K562 (cell line): ENCODE measurements at regions not wholly inside any gene's neighbourhood (a gene's known extent, or its start where the extent isn't known, plus 50 kb on each side); places are given as distances from the start of the nearest gene placed in this dataset.

Experiments
- ATAC-seq: fragments of 200-7000 bp; cut with Tn5 transposase; 3 replicates; pipeline ENCODE4 v1.9.1; 2020; ENCODE audit warnings: moderate library complexity
- BruUV-seq: library from RNA; stranded (reverse); fragments of 400-500 nt; replicated peaks from 2 replicates; lab custom pipeline; 2021; lab: Mats Ljungman, UMichigan
- CTCF ChIA-PET: fragments of 300-600 bp; formaldehyde crosslinking; extraction: SDS; loops from one replicate; lab custom pipeline; 2021; ENCODE audit warnings: low intra/inter-chr PET ratio; lab: Yijun Ruan, JAX
- POLR2A ChIA-PET: fragments of 300-600, 350-650 bp; sonication (Branson Sonifier 250); formaldehyde crosslinking; extraction: SDS; loops from one replicate; lab custom pipeline; 2021; ENCODE audit warnings: antibody characterized with exemption, inconsistent platforms; lab: Yijun Ruan, JAX
- DNase-seq, 4 experiments: peaks; one replicate each; pipeline versions ENCODE4 v3.0.0 to v3.0.0-alpha.2; 2011 to 2018; ENCODE audit warnings: low spot score in 3 of 4, mixed read lengths in 3 of 4; ENCODE audit errors: extremely low read depth in 1 of 4
- FAIRE-seq: peaks from 2 replicates; lab custom pipeline; 2011; peaks lifted over from hg19 to GRCh38; lab: Jason Lieb, UNC
- H2AFZ ChIP-seq: 2 replicates; pipeline ENCODE4 v1.6.0; 2011; ENCODE audit warnings: low read depth, low read length, control low read depth, inconsistent platforms
- H3K27ac ChIP-seq: fragments of 200-600 bp; 3 replicates; pipeline ENCODE4 v1.8.0; 2011; ENCODE audit warnings: low read depth, mild to moderate bottlenecking, control low read depth, inconsistent platforms, low read length, moderate library complexity, mixed read lengths; ENCODE audit errors: extremely low read depth
- H3K27me3 ChIP-seq, 2 experiments: fragments of 300-600 bp in 1 of 2; 2 replicates in 1 of 2; 3 replicates in 1 of 2; pipeline versions ENCODE4 v1.6.0 to v1.8.0; 2011; ENCODE audit warnings: inconsistent platforms in 2 of 2, low read length in 2 of 2, mild to moderate bottlenecking in 1 of 2, mixed read lengths in 1 of 2, moderate library complexity in 1 of 2; ENCODE audit not compliant: control insufficient read depth in 2 of 2, insufficient read depth in 2 of 2
- H3K36me3 ChIP-seq: fragments of 300-600 bp; 3 replicates; pipeline ENCODE4 v1.8.0; 2011; ENCODE audit warnings: mild to moderate bottlenecking, low read length, inconsistent platforms; ENCODE audit not compliant: control insufficient read depth, insufficient read depth
- H3K4me1 ChIP-seq, 2 experiments: fragments of 200-600 bp in 1 of 2; replicated peaks in 1 of 2; 2 replicates in 1 of 2; 3 replicates in 1 of 2; pipeline versions ENCODE4 v1.5.1 to v1.8.0; 2011; ENCODE audit warnings: inconsistent platforms in 2 of 2, low read length in 2 of 2, mild to moderate bottlenecking in 1 of 2, mixed read lengths in 1 of 2, moderate library complexity in 1 of 2; ENCODE audit not compliant: control insufficient read depth in 2 of 2, insufficient read depth in 2 of 2
- H3K4me2 ChIP-seq: 2 replicates; pipeline ENCODE4 v1.6.1; 2011; ENCODE audit warnings: low read length, control low read depth, inconsistent platforms, mixed read lengths; ENCODE audit not compliant: insufficient read depth
- H3K4me3 ChIP-seq: fragments of 200-600 bp; sonication (generic), shearing (Covaris generic); 2 replicates; pipeline ENCODE4 v1.5.1; 2016; ENCODE audit warnings: control low read depth, inconsistent platforms
- H3K79me2 ChIP-seq: fragments of 200-600 bp; 3 replicates; pipeline ENCODE4 v1.8.0; 2011; ENCODE audit warnings: low read length, inconsistent platforms; ENCODE audit not compliant: control insufficient read depth, insufficient read depth
- H3K9ac ChIP-seq, 2 experiments: 2 replicates each; pipeline versions ENCODE4 v1.6.0 to v1.6.1; 2011; ENCODE audit warnings: low read depth in 2 of 2, low read length in 2 of 2, control low read depth in 1 of 2, inconsistent platforms in 1 of 2, mild to moderate bottlenecking in 1 of 2, mixed read lengths in 1 of 2; ENCODE audit not compliant: insufficient read depth in 1 of 2
- H3K9me1 ChIP-seq: one replicate; pipeline ENCODE4 v1.6.0; 2011; ENCODE audit warnings: inconsistent platforms, mild to moderate bottlenecking, low read length, moderate library complexity; ENCODE audit not compliant: control insufficient read depth, insufficient read depth
- H3K9me3 ChIP-seq: replicated peaks from 2 replicates; pipeline ENCODE4 v1.5.1; 2011; ENCODE audit warnings: low read depth, low read length, inconsistent platforms; ENCODE audit not compliant: control insufficient read depth, insufficient read depth
- H4K20me1 ChIP-seq: replicated peaks from 2 replicates; pipeline ENCODE4 v1.6.1; 2011; ENCODE audit warnings: low read length, inconsistent platforms, mixed read lengths; ENCODE audit not compliant: control insufficient read depth, insufficient read depth
- EWSR1 ChIP-seq: fragments of 450-650 bp; IDR thresholded peaks from 2 replicates; pipeline ENCODE4 v1.6.1; 2018; ENCODE audit warnings: borderline replicate concordance, mild to moderate bottlenecking, low read depth, moderate library complexity; ENCODE audit not compliant: partially characterized antibody
- NR2C1 ChIP-seq, 2 experiments: fragments of 450-650 bp; IDR thresholded peaks; 2 replicates each; pipeline ENCODE4 v1.6.1; 2017; ENCODE audit warnings: mild to moderate bottlenecking in 2 of 2, antibody characterized with exemption in 1 of 2, inconsistent platforms in 1 of 2, missing compliant biosample characterization in 1 of 2, missing genetic modification characterization in 1 of 2
- PHF8 ChIP-seq: fragments of 200-600 bp; sonication (generic); IDR thresholded peaks from 2 replicates; pipeline ENCODE4 v1.6.1; 2012; ENCODE audit warnings: mixed run types, mild to moderate bottlenecking, inconsistent platforms, low read length, moderate library complexity, borderline replicate concordance
- SMARCC2 ChIP-seq: fragments of 450-650 bp; IDR thresholded peaks from 2 replicates; pipeline ENCODE4 v1.6.1; 2017; ENCODE audit warnings: antibody characterized with exemption, moderate library complexity, mild to moderate bottlenecking, low read depth
- SNRNP70 ChIP-seq: fragments of 200-400 bp; formaldehyde crosslinking; optimal IDR thresholded peaks from 2 replicates; pipeline ENCODE3; 2017; ENCODE audit warnings: low read depth, low read length
- TAF7 ChIP-seq: fragments of 450-650 bp; IDR thresholded peaks from 2 replicates; pipeline ENCODE4 v1.6.1; 2016; ENCODE audit warnings: missing genetic modification characterization, missing compliant biosample characterization
- ZFX ChIP-seq: sonication (generic); formaldehyde crosslinking; IDR thresholded peaks from 2 replicates; pipeline ENCODE4 v1.8.0; 2022; ENCODE audit warnings: mild to moderate bottlenecking, missing genetic modification reagents, moderate library complexity
- ZKSCAN8 ChIP-seq: fragments of 200-800 bp; sonication (Bioruptor generic); IDR thresholded peaks from 2 replicates; pipeline ENCODE4 v1.6.1; 2016; ENCODE audit warnings: missing genetic modification characterization, missing compliant biosample characterization
- ZNF274 ChIP-seq: IDR thresholded peaks from 2 replicates; pipeline ENCODE4 v1.6.1; 2011; ENCODE audit warnings: low read depth, mild to moderate bottlenecking, low read length, moderate library complexity, borderline replicate concordance
- ZNF316 ChIP-seq: fragments of 450-650 bp; IDR thresholded peaks from 2 replicates; pipeline ENCODE4 v1.6.1; 2016
- ZNF324 ChIP-seq: fragments of 250-450 bp; sonication (Bioruptor Pico); IDR thresholded peaks from 2 replicates; pipeline ENCODE4 v1.4.0; 2020; ENCODE audit warnings: mild to moderate bottlenecking
- ZNF696 ChIP-seq: fragments of 250-450 bp; sonication (Bioruptor Pico); conservative IDR thresholded peaks from 2 replicates; pipeline ENCODE4 v1.4.0; 2020; ENCODE audit warnings: mild to moderate bottlenecking, moderate library complexity
- ZNF699 ChIP-seq: fragments of 250-450 bp; sonication (Bioruptor Pico); IDR thresholded peaks from 2 replicates; pipeline ENCODE4 v1.8.0; 2021; ENCODE audit warnings: mild to moderate bottlenecking, moderate library complexity; ENCODE audit not compliant: insufficient replicate concordance
- WGBS: fragments of 100-300 bp; shearing (Covaris generic); methylation state at CpG from one replicate; pipeline ENCODE4 v1.1.6; 2016; ENCODE audit warnings: low coverage, mixed read lengths; ENCODE audit not compliant: insufficient coverage; ENCODE audit errors: missing lambda C conversion rate; 5-methylcytosine and 5-hydroxymethylcytosine counted together
- in situ Hi-C: fragments of 300-500 bp; cut with MboI; formaldehyde crosslinking; loops from 4 replicates; pipeline ENCODE4 v1.15.0; 2018; ENCODE audit warnings: inconsistent platforms, mixed read lengths
- intact Hi-C: fragments of 100-400 bp; cut with micrococcal nuclease; formaldehyde crosslinking; loops from 2 replicates; pipeline ENCODE4 v1.14.2; 2022
- TF ChIP-seq, protein P1 (sequence below): fragments of 450-650 bp; IDR thresholded peaks from 2 replicates; pipeline ENCODE4 v1.6.1; 2017; ENCODE audit warnings: mild to moderate bottlenecking, moderate library complexity
- TF ChIP-seq, protein P2 (sequence below): fragments of 450-650 bp; formaldehyde crosslinking; conservative IDR thresholded peaks from 2 replicates; pipeline ENCODE4 v1.4.0; 2022; ENCODE audit warnings: mild to moderate bottlenecking, missing genetic modification characterization
- TF ChIP-seq, protein P3 (sequence below), 3 experiments: fragments of 200-800 bp in 1 of 3; sonication (Bioruptor generic) in 1 of 3; sonication (generic) in 1 of 3; formaldehyde crosslinking in 1 of 3; IDR thresholded peaks; 2 replicates each; pipeline versions ENCODE4 v1.6.1 to v1.8.0; 2016 to 2022; ENCODE audit warnings: mild to moderate bottlenecking in 2 of 3, missing compliant biosample characterization in 2 of 3, missing genetic modification characterization in 2 of 3, missing genetic modification reagents in 1 of 3
- TF ChIP-seq, protein P4 (sequence below): IDR thresholded peaks from 2 replicates; pipeline ENCODE4 v1.6.1; 2011; ENCODE audit not compliant: insufficient read length; ENCODE audit errors: extremely low read depth

DNA sequence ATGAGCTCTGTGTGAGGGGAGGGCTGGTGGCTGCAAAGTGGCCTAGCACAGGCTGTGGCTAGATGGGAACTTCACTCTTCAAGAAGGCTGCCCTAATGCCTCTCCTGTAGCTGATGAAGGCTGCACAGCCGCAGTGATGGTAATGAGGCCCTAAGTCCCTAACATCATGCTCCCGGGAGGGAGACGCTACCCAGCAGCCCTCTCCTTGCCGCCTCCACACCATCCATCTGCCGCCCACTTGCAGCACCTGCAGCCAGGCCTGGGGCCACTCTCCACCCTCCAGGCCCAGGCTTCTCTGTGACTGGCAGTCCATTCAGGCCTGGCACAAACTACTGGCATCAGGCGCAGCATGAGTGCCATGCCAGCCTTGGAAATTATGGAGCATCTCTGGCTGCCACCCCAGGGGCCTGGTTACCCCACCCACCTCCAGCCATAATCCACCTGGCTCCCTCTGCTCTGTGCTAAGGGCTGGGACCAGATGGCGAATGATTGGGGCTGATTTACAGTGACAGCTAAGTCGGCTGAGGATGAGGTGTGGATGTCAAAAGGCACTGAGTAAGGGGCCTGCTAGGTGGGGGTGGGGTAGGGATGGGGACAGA is 284.2 kb downstream of the LRFN2 start:
- Histone ChIP-seq H3K27me3 (peaks cover 0 to 14% of the 10 kb centered on the region in 2 experiments; a peak in 3 of 5 replicates), H3K27ac (no peak overlapping the region), H3K79me2 (no peaks in the 10 kb centered on the region), H3K4me1 (0 out of 5 replicates have a peak, but pooled peaks cover 0 to 3% of the 10 kb centered on the region in 2 experiments), H4K20me1 (no peaks in the 10 kb centered on the region), H3K9me1 (no peaks in the 10 kb centered on the region), H3K9ac (no peak overlapping the region), H3K36me3 (no peaks in the 10 kb centered on the region), H2AFZ (no peak overlapping the region), H3K4me3 (no peak overlapping the region), H3K9me3 (no peaks in the 10 kb centered on the region), H3K4me2 (no peak overlapping the region)
- TF ChIP-seq SNRNP70 (no peak), ZNF699 (CRISPR knock-in tag) (no peak), SMARCC2 (no peak), ZNF274 (no peak), ZFX (CRISPR knock-in tag) (no peak), ZNF696 (no peak), ZNF324 (no peak), EWSR1 (no peak), TAF7 (no peak), PHF8 (no peak), ZNF316 (no peak), ZKSCAN8 (CRISPR knock-in tag) (no peak), NR2C1 (IDR thresholded peaks at IDR 0.05) (no peak), NR2C1 (tag; IDR thresholded peaks at IDR 0.05) (no peak)
- TF ChIP-seq, protein P1, sequence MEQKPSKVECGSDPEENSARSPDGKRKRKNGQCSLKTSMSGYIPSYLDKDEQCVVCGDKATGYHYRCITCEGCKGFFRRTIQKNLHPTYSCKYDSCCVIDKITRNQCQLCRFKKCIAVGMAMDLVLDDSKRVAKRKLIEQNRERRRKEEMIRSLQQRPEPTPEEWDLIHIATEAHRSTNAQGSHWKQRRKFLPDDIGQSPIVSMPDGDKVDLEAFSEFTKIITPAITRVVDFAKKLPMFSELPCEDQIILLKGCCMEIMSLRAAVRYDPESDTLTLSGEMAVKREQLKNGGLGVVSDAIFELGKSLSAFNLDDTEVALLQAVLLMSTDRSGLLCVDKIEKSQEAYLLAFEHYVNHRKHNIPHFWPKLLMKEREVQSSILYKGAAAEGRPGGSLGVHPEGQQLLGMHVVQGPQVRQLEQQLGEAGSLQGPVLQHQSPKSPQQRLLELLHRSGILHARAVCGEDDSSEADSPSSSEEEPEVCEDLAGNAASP = no peak
- TF ChIP-seq, protein P2, sequence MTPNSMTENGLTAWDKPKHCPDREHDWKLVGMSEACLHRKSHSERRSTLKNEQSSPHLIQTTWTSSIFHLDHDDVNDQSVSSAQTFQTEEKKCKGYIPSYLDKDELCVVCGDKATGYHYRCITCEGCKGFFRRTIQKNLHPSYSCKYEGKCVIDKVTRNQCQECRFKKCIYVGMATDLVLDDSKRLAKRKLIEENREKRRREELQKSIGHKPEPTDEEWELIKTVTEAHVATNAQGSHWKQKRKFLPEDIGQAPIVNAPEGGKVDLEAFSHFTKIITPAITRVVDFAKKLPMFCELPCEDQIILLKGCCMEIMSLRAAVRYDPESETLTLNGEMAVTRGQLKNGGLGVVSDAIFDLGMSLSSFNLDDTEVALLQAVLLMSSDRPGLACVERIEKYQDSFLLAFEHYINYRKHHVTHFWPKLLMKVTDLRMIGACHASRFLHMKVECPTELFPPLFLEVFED = no peak
- TF ChIP-seq, protein P3, sequence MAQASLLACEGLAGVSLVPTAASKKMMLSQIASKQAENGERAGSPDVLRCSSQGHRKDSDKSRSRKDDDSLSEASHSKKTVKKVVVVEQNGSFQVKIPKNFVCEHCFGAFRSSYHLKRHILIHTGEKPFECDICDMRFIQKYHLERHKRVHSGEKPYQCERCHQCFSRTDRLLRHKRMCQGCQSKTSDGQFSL (CRISPR knock-in tag; IDR thresholded peaks at IDR 0.05) = no peak
- TF ChIP-seq, protein P3 (tag; IDR thresholded peaks at IDR 0.05) = no peak
- TF ChIP-seq, protein P4, sequence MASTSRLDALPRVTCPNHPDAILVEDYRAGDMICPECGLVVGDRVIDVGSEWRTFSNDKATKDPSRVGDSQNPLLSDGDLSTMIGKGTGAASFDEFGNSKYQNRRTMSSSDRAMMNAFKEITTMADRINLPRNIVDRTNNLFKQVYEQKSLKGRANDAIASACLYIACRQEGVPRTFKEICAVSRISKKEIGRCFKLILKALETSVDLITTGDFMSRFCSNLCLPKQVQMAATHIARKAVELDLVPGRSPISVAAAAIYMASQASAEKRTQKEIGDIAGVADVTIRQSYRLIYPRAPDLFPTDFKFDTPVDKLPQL = no peak
- FAIRE-seq (no peak), DNase-seq (no peak), ATAC-seq (no peak)
- ChIA-PET CTCF (no interaction called here), POLR2A (interaction anchor here (0.7 kb wide), 1 partner anchor 574 kb away, joined by 3 read pairs; no protein-coding TSS in a partner anchor)
- intact Hi-C loops (no loop called here), in situ Hi-C loops (loop anchor here (25.0 kb wide), 1 partner anchor 941 kb away; no protein-coding TSS in a partner anchor)
- 1% methylated on average over 7 of the region's 8 CpGs for WGBS
- BruUV-seq = no TSS peak
